GM21447 (cell line): ENCODE measurements at regions not wholly inside any gene's neighbourhood (a gene's known extent, or its start where the extent isn't known, plus 50 kb on each side); places are given as distances from the start of the nearest gene placed in this dataset.

ENCODE experiments used
- ATAC-seq: cut with Tn5 transposase; IDR thresholded peaks from one replicate; pipeline ENCODE4 v1.9.1; 2021; ENCODE audit not compliant: unreplicated experiment

DNA sequence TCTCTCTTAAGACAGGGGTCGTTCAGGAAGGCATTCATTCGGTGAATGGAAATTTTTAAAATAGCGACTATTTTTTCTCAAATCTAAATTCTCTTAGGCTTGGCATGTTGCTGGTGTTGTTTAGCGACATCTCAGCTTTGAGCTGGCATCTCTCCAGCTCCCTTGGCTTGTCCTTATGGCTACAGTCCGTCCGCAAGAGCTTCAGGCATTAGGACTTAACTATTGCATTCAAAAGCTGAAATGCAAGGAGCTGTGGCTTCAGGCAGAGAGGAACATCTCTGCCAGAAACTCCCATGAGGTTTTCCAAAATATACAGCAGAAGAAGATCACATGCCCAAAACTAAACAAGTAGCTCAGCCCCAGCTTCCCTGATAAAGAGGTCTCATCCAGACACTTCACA lies 578.5 kb downstream of the EFNB2 start:
- no peak for ATAC-seq

GRCh38 chr13:105952973-105953290 lies 582.5 kb downstream of the EFNB2 start:
- ATAC-seq: no peak

DNA sequence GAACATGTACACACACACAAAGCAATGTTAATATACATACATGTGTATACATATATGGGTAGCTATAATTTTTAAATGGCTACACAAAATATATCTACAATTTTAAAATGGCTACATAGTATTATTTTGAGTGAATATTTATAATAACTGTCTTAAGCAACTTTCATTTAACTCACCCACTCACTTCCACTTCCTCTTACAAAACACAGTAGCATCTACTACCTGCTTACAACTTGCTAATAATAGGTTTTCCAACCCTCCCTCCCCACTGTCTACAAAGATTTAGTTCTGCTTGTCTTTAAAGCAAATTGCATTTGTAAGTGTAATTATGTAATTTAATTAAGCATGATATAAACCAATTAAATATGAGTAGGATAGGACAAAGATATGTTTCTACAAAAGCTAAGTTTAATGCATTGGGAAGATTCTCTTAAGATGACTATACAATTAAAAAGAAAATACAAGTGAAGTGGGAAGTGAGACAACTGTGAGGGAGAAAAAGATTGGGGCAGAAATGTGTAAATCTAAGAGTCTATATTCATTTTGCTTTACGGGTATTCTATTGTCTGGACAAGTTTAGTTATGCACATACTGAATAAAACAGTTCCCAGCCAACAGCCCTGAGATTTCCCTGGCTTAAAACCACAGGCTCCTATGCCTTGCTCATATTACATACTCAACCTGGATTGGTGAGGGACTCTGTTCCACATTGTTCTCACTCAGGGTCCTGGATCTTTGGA lies 583.1 kb downstream of the EFNB2 start:
- ATAC-seq: no peak

- no peak for ATAC-seq
These were observed 587.3 kb downstream of the EFNB2 start for GRCh38 chr13:105948143-105948542.

GRCh38 chr13:105940882-105941281 lies 594.6 kb downstream of the EFNB2 start:
- no peak for ATAC-seq

DNA sequence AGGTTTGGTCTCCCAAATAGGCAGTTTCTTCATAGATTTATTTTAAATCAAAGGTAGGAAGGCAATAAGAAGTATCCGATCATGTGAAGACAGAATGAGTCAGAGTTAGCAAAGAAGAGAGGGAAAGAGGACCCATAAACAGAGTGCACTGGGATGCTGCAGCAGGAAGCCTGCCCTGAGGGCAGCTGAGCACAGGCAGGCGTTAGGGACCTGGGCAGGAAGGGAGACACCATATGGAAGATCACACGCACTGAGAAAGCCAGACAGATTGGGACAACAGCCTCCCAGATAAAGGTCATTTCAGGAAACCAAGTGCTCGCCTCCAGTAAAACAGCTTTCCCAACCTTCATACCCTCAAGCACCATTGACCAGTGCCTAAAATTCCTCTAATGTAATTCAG lies 598.0 kb downstream of the EFNB2 start:
- no peak for ATAC-seq

GRCh38 chr13:105936816-105937215 lies 598.6 kb downstream of the EFNB2 start:
- ATAC-seq: no peak

DNA sequence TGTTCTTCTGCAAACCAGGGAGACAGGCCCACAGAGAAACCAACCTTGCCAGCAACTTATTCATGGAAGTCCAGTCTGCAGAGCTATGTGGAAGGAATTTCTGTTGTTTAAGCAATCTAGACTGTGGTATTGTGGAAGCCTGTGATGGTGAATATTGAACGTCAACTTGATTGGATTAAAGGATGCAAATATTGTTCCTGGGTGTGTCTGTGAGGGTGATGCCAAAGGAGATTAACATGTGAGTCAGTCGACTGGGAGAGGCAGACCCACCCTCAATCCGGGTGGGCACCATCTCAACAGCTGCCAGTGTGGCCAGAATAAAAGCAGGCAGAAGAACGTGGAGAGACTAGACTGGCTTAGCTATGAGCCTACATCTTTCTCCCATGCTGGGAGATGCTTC lies 606.0 kb downstream of the EFNB2 start:
- no peak for ATAC-seq

DNA sequence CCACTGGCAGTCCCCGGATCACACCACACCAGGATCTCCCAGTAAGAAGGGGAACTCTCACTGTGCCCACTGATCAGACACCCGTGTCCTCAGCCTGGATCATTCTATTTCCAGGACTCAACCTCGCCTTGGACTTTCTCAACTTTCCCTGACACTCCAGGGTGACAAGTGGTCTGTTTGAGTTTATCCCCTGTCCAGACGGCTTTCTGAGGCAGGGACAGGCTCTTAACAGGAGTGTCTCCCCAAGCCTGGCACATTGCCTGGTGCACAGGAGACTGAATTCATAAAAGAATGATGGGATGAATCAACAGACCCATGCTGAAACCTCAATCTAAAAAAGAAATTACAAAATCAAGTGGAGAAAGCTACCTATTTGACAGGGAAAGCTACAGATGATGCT lies 606.6 kb downstream of the EFNB2 start:
- ATAC-seq: no peak

DNA sequence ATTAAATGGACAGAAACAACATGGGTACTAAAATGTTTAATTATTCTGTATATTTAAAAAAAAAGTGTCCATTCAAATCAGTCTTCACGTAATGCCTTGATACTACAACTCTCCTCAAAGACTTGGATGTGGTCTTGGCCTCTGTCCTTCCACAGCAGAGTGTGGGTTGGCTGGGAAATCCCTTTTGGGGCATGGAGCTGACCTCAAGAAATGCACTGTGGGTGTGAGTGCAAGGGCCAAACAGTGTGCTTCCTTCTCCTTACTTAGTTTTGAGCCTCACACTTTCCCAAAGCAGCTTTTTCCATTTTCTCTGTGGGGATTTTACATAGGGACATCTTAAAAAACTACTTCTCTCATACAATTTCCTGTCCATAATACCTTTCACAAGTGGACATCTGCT lies 607.4 kb downstream of the EFNB2 start:
- no peak for ATAC-seq

DNA sequence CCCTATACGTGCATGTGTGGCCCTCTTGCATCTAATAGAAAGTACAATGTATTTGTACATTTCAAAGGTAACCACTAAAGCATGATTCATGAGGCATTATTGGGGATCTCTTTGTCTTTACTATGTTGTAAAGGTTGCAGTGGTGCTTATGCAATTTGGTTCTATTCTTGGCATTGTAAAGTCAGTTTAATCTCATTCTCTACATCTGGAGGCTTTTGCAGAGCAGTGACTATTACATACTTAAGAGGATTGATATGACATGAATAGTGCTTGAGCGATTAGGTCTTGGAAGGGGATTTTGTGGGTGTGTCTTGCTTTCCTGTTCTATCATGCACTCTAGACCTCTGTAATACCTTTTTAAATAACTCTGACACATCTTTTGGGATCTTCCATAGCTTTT lies 610.0 kb downstream of the EFNB2 start:
- ATAC-seq: no peak

DNA sequence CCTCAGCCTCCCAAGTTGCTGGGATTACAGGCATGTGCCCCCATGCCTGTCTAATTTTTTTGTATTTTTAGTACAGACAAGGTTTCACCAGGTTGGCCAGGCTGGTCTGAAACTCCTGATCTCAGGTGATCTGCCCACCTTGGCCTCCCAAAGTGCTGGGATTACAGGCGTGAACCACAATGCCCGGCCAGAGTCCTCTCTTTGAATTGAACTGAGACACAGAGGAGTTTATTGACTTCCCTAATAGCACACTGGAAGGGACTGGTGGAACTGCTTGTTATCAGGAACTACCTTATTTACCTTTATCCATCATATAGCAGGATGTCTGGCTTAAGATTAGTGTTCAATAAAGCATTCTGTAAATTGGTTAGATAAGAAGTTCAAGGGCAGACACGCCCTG lies 613.8 kb downstream of the EFNB2 start:
- no peak for ATAC-seq

- ATAC-seq: no peak
These were observed 615.1 kb downstream of the EFNB2 start for GRCh38 chr13:105920370-105920769.

DNA sequence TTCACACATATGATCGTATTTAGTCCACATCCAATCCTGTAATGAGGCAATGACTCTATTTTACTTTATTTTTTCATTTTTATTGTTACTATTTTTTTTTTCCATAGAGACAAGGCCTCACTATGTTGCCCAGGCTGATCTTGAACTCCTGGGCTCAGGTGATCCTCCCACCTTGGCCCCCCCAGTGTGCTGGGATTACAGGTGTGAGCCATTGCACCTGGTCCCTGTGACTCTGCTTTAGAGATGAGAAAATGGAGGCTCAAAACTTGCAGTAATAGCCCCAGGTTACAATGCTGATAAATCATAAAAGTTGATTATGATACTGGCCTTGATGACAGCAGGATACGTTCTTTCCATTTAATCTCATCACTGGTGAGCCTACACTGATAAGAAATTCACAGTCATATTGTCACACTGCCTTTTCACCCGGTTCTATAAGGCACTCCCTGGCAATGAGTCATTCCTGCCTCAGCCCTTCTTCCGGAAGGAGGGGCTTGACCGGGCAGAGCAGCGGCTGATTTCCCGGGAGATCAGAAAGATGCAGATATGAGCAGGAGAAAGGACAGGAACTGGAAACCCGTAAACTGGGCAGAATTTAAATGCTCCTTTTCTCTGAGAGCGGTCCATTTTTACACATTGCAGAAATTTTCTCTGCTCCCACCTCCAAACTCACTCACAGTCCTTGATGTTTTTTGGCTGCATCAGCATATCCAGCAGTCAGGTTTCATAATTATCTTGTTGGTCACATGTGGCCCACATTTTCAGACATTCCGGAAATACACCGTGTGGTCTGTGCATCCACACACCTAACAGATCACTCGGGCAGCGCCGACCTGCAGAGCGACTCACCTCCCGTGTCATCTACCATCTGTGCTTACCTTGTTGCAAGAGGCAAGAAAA lies 616.4 kb downstream of the EFNB2 start:
- no peak for ATAC-seq

DNA sequence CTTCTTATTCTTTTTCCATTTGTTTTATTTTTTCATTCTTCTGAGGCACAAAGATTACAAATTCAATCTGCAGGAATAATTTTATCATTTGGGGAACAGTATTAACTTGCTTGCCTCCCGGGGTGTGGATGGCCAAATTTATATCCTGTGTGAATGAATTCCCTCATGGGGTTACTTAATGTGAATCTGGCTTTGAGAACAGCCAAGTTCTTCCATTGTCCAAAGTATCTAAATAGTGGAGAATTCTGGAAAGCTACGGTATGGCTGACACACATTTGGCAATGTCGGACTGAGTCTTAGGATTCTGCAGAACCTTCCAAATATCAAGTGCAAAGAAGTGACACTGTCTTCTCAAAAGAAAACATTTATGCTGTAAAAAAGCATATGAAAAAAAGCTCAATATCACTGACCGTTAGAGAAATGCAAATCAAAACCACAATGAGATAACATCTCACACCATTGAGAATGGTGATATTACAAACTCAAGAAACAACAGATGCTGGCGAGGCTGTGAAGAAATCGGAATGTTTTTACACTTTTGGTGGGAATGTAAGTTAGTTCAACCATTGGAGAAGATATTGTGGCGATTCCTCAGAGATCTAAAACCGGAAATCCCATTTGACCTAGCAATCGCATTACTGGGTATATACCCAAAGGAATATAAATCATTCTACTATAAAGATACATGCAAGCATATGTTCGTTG lies 620.2 kb downstream of the EFNB2 start:
- no peak for ATAC-seq

DNA sequence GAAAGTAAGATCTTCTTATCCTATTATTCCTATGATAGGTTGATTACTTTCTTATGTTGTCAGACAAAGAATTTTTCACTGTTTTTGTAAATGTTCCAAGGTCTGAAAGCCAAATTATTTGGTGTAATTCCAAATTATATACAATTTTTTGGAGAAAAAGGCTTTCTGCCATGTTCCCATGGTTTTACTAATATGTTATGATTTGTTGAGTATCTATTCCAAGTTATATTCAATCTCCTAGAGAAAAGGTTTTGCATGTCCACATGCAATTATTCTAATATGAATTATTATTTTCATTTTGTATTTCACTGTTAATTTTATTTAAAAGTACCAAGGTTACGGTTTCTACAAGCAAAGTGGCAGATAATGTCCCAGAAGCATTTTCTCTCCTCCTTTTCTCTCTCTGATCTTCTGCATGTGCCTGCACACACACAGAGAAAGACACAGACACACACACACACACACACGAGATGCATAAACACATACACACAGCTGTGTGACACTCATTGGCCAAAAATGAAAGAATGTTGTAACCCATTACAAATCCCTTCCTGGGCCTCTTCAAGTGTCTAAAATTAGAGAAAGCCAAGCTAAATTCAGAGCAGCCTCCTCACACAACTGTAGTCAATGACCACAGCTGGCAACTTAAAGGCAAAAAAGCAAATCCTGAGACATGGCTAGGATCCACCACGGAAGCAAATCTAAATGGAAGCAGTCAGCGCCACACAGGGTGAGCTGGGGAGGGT lies 621.0 kb downstream of the EFNB2 start:
- ATAC-seq: no peak

DNA sequence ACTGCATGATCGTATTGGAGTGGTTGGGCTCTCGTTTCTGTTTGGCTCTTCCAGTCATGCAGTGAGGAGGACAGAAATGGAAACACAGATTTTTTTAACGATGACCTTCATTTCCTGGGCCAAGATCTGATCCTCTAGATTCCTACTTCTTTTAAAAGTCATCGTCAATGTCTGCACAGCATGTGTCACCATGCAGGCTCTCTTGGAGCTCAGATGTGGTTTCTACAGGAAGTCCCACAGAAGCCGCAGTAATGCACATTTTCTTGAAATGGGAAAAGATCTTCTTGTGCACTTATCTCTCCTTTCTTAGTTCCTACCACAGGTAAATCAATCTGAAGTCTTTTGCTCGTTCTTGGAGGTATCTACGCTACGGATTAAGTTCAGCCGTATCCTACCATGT lies 626.9 kb downstream of the EFNB2 start:
- no peak for ATAC-seq

DNA sequence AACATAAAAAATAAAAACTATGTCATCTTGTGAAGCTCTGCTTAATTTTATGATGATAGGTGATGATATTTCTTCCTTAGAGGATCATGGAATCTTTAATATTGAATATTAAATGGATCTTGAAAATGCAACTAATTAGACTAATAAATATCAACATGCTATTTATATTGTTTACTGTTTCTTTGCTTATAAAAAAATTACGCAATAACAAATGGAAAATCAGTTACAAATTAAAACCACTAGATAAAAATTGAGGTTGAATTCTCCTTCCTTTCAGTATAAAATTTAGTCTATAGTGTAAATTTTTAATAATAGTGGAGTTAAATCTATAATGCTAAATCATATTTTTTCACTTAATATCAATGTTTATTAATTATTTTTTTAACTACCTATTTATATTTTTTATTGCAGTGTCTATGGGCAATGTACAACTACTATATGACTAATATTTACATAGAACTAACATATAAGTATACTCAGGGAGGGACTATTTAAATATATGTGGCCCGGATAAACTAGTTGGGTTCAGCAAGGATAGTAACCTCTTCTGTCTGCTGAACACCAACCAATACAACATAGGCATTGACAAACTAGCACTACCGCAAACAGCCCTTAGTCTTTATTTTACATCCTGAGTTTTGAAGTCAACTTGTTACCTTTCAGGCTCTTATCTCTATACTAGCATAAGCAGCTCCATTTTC lies 628.0 kb downstream of the EFNB2 start:
- ATAC-seq: no peak

DNA sequence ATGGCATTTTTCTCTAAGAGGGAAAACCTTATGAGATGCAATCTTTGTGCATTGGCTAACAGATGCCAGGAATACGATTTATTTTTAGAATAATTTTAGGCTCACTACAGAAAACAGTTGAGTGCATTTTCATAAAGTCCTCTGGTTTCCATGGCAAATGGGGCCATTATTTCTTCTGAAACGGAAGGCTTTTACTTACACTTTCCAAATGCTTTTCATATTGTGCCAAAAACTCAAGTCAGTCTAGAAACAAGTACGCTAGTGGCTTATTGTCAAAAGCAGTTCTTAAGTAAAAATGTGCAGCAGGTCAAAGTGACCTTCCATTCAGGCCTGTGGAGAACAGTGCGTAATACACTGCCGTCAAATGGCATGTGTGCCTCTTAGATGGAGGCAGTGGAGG lies 628.7 kb downstream of the EFNB2 start:
- ATAC-seq: no peak

DNA sequence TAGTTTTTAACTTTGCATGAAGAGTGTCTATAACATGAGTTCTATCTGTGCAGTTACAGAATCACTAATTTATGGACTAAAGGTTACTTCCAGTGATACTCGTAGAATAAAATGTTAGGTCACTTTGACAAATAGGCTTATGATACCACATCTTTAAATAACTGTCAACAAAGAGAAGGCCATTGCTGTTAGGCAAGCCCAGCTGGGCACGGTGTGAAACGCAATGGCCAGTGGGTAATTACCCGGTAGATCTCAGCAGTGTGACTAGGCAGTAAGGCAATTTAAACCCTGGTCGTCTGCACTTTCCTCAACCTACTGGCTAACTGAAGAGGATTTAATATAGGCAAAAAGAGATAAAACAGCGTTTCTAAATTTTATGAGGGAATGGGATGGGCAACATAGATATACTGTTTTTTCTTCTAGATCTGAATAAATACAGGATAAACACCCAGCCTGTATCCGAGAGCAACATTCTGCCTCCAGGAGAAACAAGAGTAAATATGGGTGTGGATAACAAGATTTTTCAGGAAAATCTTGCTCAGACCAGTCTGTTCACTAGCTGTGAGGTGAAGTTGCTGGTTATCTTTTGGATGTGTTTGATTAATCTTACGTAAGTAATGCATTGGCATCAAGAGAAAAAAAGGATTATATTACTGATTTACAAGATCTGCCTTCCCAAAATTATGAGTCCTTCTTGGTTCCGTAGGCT lies 631.3 kb downstream of the EFNB2 start:
- no peak for ATAC-seq
